Glutamatergic neuron (in vitro differentiated cells): ENCODE measurements at regions not wholly inside any gene's neighbourhood (a gene's known extent, or its start where the extent isn't known, plus 50 kb on each side); places are given as distances from the start of the nearest gene placed in this dataset.

Source experiments
- DNase-seq: peaks from one replicate; pipeline ENCODE4 v3.0.0; 2022
- H3K27ac Mint-ChIP-seq: one replicate; pipeline ENCODE4 v1.8.0; 2020; ENCODE audit warnings: mild to moderate bottlenecking, mixed read lengths, inconsistent platforms; ENCODE audit not compliant: unreplicated experiment
- H3K27me3 Mint-ChIP-seq: one replicate; pipeline ENCODE4 v1.8.0; 2020; ENCODE audit warnings: mild to moderate bottlenecking, moderate library complexity, mixed read lengths, inconsistent platforms; ENCODE audit not compliant: unreplicated experiment
- H3K36me3 Mint-ChIP-seq: one replicate; pipeline ENCODE4 v1.8.0; 2020; ENCODE audit warnings: mild to moderate bottlenecking, mixed read lengths, inconsistent platforms; ENCODE audit not compliant: unreplicated experiment
- H3K4me1 Mint-ChIP-seq: one replicate; pipeline ENCODE4 v1.8.0; 2020; ENCODE audit warnings: mild to moderate bottlenecking, low read depth, mixed read lengths, inconsistent platforms; ENCODE audit not compliant: unreplicated experiment
- H3K4me3 Mint-ChIP-seq: one replicate; pipeline ENCODE4 v1.8.0; 2020; ENCODE audit warnings: mild to moderate bottlenecking, mixed read lengths, inconsistent platforms; ENCODE audit not compliant: unreplicated experiment
- H3K9me3 Mint-ChIP-seq: one replicate; pipeline ENCODE4 v1.8.0; 2020; ENCODE audit warnings: mild to moderate bottlenecking, moderate library complexity, mixed read lengths, inconsistent platforms; ENCODE audit not compliant: unreplicated experiment
- CTCF ChIP-seq: fragments of 200-600 bp; sonication (generic); IDR thresholded peaks from one replicate; pipeline ENCODE4 v1.5.0; 2021; ENCODE audit not compliant: partially characterized antibody, unreplicated experiment

- H3K27ac Mint-ChIP-seq: no peak overlapping the region
- no peaks in the 10 kb centered on the region for H3K36me3 Mint-ChIP-seq
- no peak for DNase-seq
- no peak for TF ChIP-seq CTCF
- H3K4me1 Mint-ChIP-seq: no peaks in the 10 kb centered on the region
- no peaks in the 10 kb centered on the region for H3K27me3 Mint-ChIP-seq
- H3K9me3 Mint-ChIP-seq: no peaks in the 10 kb centered on the region
- no peak overlapping the region for H3K4me3 Mint-ChIP-seq
Measured at GRCh38 chr4:101515566-101515965, 168.2 kb upstream of the PPP3CA start.

GRCh38 chr4:101515099-101515498 is 167.8 kb upstream of the PPP3CA start:
- Mint-ChIP-seq H3K27me3 (no peaks in the 10 kb centered on the region), H3K9me3 (no peaks in the 10 kb centered on the region), H3K27ac (no peak overlapping the region), H3K36me3 (no peaks in the 10 kb centered on the region), H3K4me1 (no peaks in the 10 kb centered on the region), H3K4me3 (no peak overlapping the region)
- TF ChIP-seq CTCF: no peak
- no peak for DNase-seq

GRCh38 chr4:101512416-101512815 is 165.1 kb upstream of the PPP3CA start:
- H3K27ac Mint-ChIP-seq: no peak overlapping the region
- no peak for DNase-seq
- no peaks in the 10 kb centered on the region for H3K4me1 Mint-ChIP-seq
- no peaks in the 10 kb centered on the region for H3K27me3 Mint-ChIP-seq
- no peak overlapping the region for H3K4me3 Mint-ChIP-seq
- H3K9me3 Mint-ChIP-seq: no peaks in the 10 kb centered on the region
- H3K36me3 Mint-ChIP-seq: no peaks in the 10 kb centered on the region
- TF ChIP-seq CTCF: no peak

GRCh38 chr4:101501421-101501820 is 154.1 kb upstream of the PPP3CA start:
- Mint-ChIP-seq H3K4me1 (no peaks in the 10 kb centered on the region), H3K4me3 (no peak overlapping the region), H3K9me3 (no peaks in the 10 kb centered on the region), H3K27me3 (no peaks in the 10 kb centered on the region), H3K27ac (no peak overlapping the region), H3K36me3 (no peaks in the 10 kb centered on the region)
- TF ChIP-seq CTCF: no peak
- no peak for DNase-seq

GRCh38 chr4:101500742-101501141 is 153.4 kb upstream of the PPP3CA start:
- no peaks in the 10 kb centered on the region for H3K36me3 Mint-ChIP-seq
- DNase-seq: no peak
- H3K4me3 Mint-ChIP-seq: no peak overlapping the region
- TF ChIP-seq CTCF: no peak
- no peaks in the 10 kb centered on the region for H3K27me3 Mint-ChIP-seq
- no peaks in the 10 kb centered on the region for H3K4me1 Mint-ChIP-seq
- H3K27ac Mint-ChIP-seq: no peak overlapping the region
- no peaks in the 10 kb centered on the region for H3K9me3 Mint-ChIP-seq
